Mucosa of rectum (tissue), 2 donors: ENCODE measurements at regions not wholly inside any gene's neighbourhood (a gene's known extent, or its start where the extent isn't known, plus 50 kb on each side); places are given as distances from the start of the nearest gene placed in this dataset.

Source experiments
- H3K27ac ChIP-seq, 2 donors: one replicate each; pipeline ENCODE4 v1.7.0; 2013; ENCODE audit warnings: inconsistent platforms in 2 of 2, low read depth in 2 of 2, low read length in 2 of 2
- H3K27me3 ChIP-seq, 2 donors: one replicate each; pipeline ENCODE4 v1.7.0; 2013; ENCODE audit warnings: low read length in 2 of 2; ENCODE audit not compliant: control insufficient read depth in 2 of 2, insufficient read depth in 2 of 2
- H3K36me3 ChIP-seq, 2 donors: one replicate each; pipeline ENCODE4 v1.7.0; 2013; ENCODE audit warnings: low read length in 2 of 2; ENCODE audit not compliant: control insufficient read depth in 2 of 2, insufficient read depth in 2 of 2
- H3K4me1 ChIP-seq, 2 donors: one replicate each; pipeline ENCODE4 v1.7.0; 2013; ENCODE audit warnings: low read length in 2 of 2, mild to moderate bottlenecking in 1 of 2; ENCODE audit not compliant: control insufficient read depth in 2 of 2, insufficient read depth in 2 of 2
- H3K4me3 ChIP-seq, 2 donors: one replicate each; pipeline ENCODE4 v1.7.0; 2013; ENCODE audit warnings: low read length in 2 of 2
- H3K9ac ChIP-seq, 2 donors: one replicate each; pipeline ENCODE4 v1.7.0; 2013; ENCODE audit warnings: low read length in 2 of 2, low read depth in 1 of 2, mild to moderate bottlenecking in 1 of 2
- H3K9me3 ChIP-seq, 2 donors: one replicate each; pipeline ENCODE4 v1.7.0; 2013; ENCODE audit warnings: low read length in 2 of 2; ENCODE audit not compliant: control insufficient read depth in 2 of 2
- donor health status: healthy.
- donor health status: Normal muscosa, but diverticular disease.

DNA sequence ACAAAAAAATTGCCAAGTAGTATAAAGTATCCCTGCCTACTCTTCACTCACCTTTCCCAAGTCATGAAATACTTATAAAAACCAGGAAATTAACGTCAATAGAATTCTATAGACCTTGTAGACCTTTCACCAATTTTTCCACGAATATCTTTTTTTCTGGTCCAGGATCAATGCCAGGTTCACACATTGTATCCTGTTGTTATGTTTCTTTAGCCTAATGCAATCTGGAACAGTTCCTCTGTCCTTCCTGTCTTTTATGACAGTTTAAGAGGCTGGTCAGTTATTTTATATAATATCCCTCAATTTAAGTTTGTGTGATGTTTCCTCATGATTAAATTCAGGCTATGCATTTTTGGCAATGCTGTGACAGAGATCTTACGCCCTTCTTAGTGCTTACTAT is 63.2 kb upstream of the MAGI1 start:
- Histone ChIP-seq H3K27me3 (no peaks in the 10 kb centered on the region), H3K27ac (no peak overlapping the region), H3K4me1 (no peaks in the 10 kb centered on the region), H3K36me3 (no peaks in the 10 kb centered on the region), H3K4me3 (no peak overlapping the region), H3K9ac (no peak overlapping the region), H3K9me3 (no peaks in the 10 kb centered on the region)

DNA sequence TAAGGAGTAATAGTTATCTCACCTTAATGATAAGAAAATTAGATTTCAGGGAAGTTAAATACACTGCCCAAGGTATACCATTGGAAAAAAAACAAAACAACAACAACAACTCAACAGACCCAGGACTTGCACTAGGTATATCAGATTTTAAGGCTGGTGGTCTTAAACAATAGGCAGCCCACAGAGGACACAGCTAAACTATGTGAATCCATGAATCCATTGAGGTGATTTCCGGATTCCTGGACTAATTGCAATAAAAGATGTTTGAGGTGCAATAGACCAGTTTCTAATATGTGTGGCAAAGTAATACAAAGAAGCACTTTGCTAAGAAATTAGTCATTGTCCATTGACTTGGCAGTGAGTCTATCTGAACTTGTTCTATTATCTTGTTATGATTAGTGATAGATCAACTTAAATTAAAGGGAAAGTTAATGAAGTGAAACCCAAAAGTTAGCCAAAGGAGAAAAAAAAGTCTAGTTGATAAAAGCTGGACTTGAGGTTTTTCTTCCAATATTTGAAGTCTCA is 60.9 kb upstream of the MAGI1 start:
- no peak overlapping the region for H3K9ac ChIP-seq
- no peak overlapping the region for H3K4me3 ChIP-seq
- no peaks in the 10 kb centered on the region for H3K36me3 ChIP-seq
- H3K4me1 ChIP-seq = no peaks in the 10 kb centered on the region
- H3K27ac ChIP-seq = no peak overlapping the region
- peaks cover 0 to 7% of the 10 kb centered on the region in 2 donors for H3K9me3 ChIP-seq
- no peaks in the 10 kb centered on the region for H3K27me3 ChIP-seq

DNA sequence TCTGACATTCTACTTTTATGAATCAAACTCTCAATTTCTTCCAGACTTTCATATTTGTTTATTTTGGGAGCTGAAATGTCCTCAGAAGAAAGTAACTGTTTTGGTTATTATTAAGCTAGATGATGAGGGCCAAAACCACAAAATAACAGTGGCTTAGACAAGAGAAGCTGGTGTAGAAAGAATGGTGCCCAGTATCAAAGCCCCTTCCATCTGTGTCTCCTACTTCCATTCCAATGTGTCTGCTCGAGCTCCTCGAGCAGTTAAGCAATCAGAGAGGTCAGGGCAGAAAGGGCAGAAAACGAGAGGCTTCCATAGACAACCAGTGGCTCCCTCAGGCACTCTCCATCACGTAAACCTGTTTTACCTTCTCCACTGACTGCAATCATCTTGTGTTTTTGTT is 59.7 kb upstream of the MAGI1 start:
- H3K4me3 ChIP-seq = no peak overlapping the region
- H3K27ac ChIP-seq = no peak overlapping the region
- H3K4me1 ChIP-seq = no peaks in the 10 kb centered on the region
- H3K36me3 ChIP-seq = no peaks in the 10 kb centered on the region
- H3K27me3 ChIP-seq = no peaks in the 10 kb centered on the region
- H3K9me3 ChIP-seq = peaks cover 0 to 7% of the 10 kb centered on the region in 2 donors
- H3K9ac ChIP-seq = no peak overlapping the region

DNA sequence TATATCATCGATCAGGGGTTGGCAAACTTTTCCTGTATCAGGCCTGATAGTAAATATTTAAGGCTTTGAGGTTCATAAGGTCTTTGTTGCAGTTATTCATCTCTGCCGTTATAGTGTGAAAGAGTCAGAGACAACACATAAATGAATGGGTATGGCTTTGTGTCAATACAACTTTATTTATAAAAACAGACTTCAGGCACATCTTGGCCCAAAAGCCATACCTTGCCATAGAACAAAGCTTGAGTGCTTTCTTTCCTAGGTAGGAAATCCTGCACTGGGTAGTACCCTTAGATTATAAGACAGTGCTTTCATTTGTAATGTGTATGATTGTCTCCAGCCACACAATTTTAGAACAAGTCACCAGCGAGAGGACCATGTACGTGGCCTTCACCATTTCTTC is 58.9 kb upstream of the MAGI1 start:
- H3K4me3 ChIP-seq = no peak overlapping the region
- H3K27ac ChIP-seq = no peak overlapping the region
- no peaks in the 10 kb centered on the region for H3K36me3 ChIP-seq
- peaks cover 0 to 7% of the 10 kb centered on the region in 2 donors for H3K9me3 ChIP-seq
- H3K27me3 ChIP-seq = no peaks in the 10 kb centered on the region
- H3K4me1 ChIP-seq = no peaks in the 10 kb centered on the region
- no peak overlapping the region for H3K9ac ChIP-seq

DNA sequence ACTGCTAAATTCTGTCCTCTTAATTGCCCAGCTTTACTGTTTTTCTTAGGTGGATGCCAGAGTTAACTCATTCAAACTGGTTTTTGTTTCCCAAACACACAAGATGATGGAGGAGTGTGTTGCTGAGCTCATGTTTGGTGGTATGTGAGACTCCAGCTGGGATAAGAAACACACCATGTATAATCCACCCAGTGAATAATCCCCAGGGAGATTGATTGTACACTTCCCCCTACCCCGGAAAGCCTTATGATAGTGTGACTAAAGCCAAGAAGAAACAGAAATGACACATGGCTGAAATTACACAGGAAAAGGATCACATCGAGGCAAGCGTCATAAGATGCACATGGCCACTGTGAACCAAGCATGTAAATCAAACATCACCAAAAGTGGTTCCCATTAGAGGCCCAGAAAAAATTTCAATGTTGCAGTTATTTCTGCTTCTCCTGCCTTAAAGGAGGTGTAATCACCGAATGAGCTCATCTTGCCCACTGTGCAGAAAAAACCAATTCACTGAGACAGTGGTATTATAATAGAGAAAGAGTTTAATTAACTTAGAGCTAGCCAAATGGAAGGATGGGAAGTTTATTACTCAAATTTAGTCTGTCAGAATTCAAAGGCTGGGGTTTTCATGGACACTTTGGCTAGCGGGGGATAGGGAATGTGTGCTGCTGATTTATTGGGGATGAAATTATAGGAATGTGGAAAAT is 56.7 kb upstream of the MAGI1 start:
- no peak overlapping the region for H3K27ac ChIP-seq
- no peaks in the 10 kb centered on the region for H3K36me3 ChIP-seq
- no peak overlapping the region for H3K9ac ChIP-seq
- H3K27me3 ChIP-seq = no peaks in the 10 kb centered on the region
- H3K4me1 ChIP-seq = no peaks in the 10 kb centered on the region
- H3K9me3 ChIP-seq = peaks cover 0 to 7% of the 10 kb centered on the region in 2 donors
- H3K4me3 ChIP-seq = no peak overlapping the region

DNA sequence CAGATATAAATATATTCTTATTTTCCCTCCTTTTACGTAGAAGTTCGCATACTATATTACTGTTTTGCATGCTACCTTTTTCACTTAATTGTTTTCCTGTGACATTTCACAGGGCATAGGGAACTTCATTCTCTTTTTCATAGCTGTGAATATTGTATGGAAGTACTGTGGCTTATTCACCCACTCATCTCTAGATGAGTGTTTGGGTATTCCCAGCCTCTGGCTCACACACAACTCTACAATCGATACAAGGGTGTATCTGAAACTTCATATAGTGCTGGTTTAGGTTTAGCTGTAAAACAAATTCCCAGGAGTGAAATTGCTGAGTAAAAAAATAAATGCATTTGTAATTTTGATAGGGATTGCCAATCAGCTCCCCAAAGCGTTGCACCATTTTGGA is 55.3 kb upstream of the MAGI1 start:
- Histone ChIP-seq H3K27me3 (no peaks in the 10 kb centered on the region), H3K4me1 (no peaks in the 10 kb centered on the region), H3K27ac (no peak overlapping the region), H3K36me3 (no peaks in the 10 kb centered on the region), H3K4me3 (no peak overlapping the region), H3K9me3 (peaks cover 0 to 7% of the 10 kb centered on the region in 2 donors), H3K9ac (no peak overlapping the region)

DNA sequence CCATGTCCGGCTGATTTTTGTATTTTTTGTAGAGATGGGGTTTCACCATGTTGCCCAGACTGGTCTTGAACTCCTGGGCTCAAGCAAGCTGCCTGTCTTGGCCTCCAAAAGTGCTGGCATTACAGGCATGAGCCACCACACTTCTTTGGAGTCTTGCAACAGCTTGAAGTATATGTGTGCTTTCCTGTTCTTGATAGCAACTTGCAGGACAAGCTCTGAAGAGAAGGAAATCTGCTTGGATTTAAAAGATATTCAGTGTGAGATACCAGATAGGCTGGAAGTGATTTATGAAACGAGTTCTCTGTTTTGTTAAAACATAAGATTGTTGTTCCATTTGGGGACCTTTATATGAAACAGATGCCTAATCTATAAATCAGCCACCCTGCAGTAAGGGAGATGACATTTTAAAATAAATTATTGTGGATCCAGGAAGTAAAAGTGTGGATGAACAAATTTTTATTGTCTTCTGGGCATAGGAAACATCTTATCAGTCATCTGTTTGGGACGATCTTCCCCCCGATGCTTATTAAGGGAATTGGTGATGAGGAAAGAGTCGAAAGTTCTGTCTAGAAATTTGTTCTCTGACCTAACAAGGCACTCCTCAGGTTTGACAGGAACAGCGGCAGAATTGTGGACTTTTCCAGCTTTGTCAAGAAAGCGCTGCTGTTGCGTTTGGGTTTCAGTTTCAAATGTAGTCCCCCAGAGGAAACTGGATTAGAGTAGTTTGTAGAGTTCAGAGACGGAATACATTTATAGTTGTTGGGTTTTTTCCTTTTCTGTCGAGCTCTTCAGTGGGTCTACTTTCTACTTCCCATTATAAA is 53.7 kb upstream of the MAGI1 start:
- H3K27me3 ChIP-seq = no peaks in the 10 kb centered on the region
- peaks cover 0 to 7% of the 10 kb centered on the region in 2 donors for H3K9me3 ChIP-seq
- no peaks in the 10 kb centered on the region for H3K4me1 ChIP-seq
- H3K36me3 ChIP-seq = no peaks in the 10 kb centered on the region
- H3K9ac ChIP-seq = no peak overlapping the region
- H3K27ac ChIP-seq = no peak overlapping the region
- H3K4me3 ChIP-seq = no peak overlapping the region
